ENCODE measurements at regions not wholly inside any gene's neighbourhood (a gene's known extent, or its start where the extent isn't known, plus 50 kb on each side); places are given as distances from the start of the nearest gene placed in this dataset.

- no peak for TF ChIP-seq EZH2phosphoT487 (IDR thresholded peaks at IDR 0.05; ENCODE audit: low read depth, severe bottlenecking, unreplicated experiment)
- no peak for TF ChIP-seq EZH2 (IDR thresholded peaks at IDR 0.05; ENCODE audit: borderline replicate concordance)
- no peak for DNase-seq (ENCODE audit: low spot score)
Measured at GRCh38 chr13:59495936-59496512, 667.7 kb downstream of the DIAPH3 start.

GRCh38 chr13:59497621-59498247 is 666.0 kb downstream of the DIAPH3 start:
- no peak for TF ChIP-seq EZH2 (IDR thresholded peaks at IDR 0.05; ENCODE audit: borderline replicate concordance)
- no peak for TF ChIP-seq EZH2phosphoT487 (IDR thresholded peaks at IDR 0.05; ENCODE audit: low read depth, severe bottlenecking, unreplicated experiment)
- no peak for TF ChIP-seq CTCF (IDR thresholded peaks at IDR 0.05; ENCODE audit: poor library complexity)
- no peaks in the 10 kb centered on the region for H4K20me1 ChIP-seq (ENCODE audit: insufficient read depth, poor library complexity, severe bottlenecking)
- WGBS (ENCODE audit: low lambda C conversion rate, missing lambda C conversion rate): 80% methylated on average over 4 of the region's 4 CpGs
- H3K27ac ChIP-seq: no peak overlapping the region
- no peaks in the 10 kb centered on the region for H3K36me3 ChIP-seq (replicated peaks; ENCODE audit: insufficient read depth, low read depth)
- H3K27me3 ChIP-seq: no peaks in the 10 kb centered on the region
- H3K79me2 ChIP-seq: no peaks in the 10 kb centered on the region
- no peaks in the 10 kb centered on the region for H3K4me1 ChIP-seq (ENCODE audit: insufficient read depth)
- no peak for DNase-seq (ENCODE audit: low spot score)
- no peak overlapping the region for H2AFZ ChIP-seq
- no peaks in the 10 kb centered on the region for H3K9me3 ChIP-seq (ENCODE audit: low read depth)
- no peak overlapping the region for H3K4me2 ChIP-seq
- H3K9me2 ChIP-seq (replicated peaks; ENCODE audit: insufficient read depth): no peaks in the 10 kb centered on the region
- no peak overlapping the region for H3K4me3 ChIP-seq

More at GRCh38 chr13:59495936-59496512, 667.7 kb downstream of the DIAPH3 start:
- Histone ChIP-seq H3K27me3 (no peaks in the 10 kb centered on the region), H3K4me3 (no peak overlapping the region), H3K4me2 (no peak overlapping the region), H3K79me2 (no peaks in the 10 kb centered on the region), H3K27ac (no peak overlapping the region), H2AFZ (no peak overlapping the region), H3K36me3 (replicated peaks; ENCODE audit: insufficient read depth, low read depth) (no peaks in the 10 kb centered on the region), H4K20me1 (ENCODE audit: insufficient read depth, poor library complexity, severe bottlenecking) (no peaks in the 10 kb centered on the region), H3K9me2 (replicated peaks; ENCODE audit: insufficient read depth) (no peaks in the 10 kb centered on the region), H3K9me3 (ENCODE audit: low read depth) (no peaks in the 10 kb centered on the region), H3K4me1 (ENCODE audit: insufficient read depth) (no peaks in the 10 kb centered on the region)
- WGBS (ENCODE audit: low lambda C conversion rate, missing lambda C conversion rate): 65% methylated on average over 7 of the region's 7 CpGs

- Histone ChIP-seq H3K27ac (no peak overlapping the region), H3K79me2 (no peaks in the 10 kb centered on the region), H4K20me1 (ENCODE audit: insufficient read depth, poor library complexity, severe bottlenecking) (no peaks in the 10 kb centered on the region), H3K36me3 (replicated peaks; ENCODE audit: insufficient read depth, low read depth) (no peaks in the 10 kb centered on the region), H3K4me1 (ENCODE audit: insufficient read depth) (no peaks in the 10 kb centered on the region), H3K9me3 (ENCODE audit: low read depth) (no peaks in the 10 kb centered on the region), H3K27me3 (no peaks in the 10 kb centered on the region), H2AFZ (no peak overlapping the region), H3K9me2 (replicated peaks; ENCODE audit: insufficient read depth) (no peaks in the 10 kb centered on the region), H3K4me3 (no peak overlapping the region), H3K4me2 (no peak overlapping the region)
- TF ChIP-seq EZH2 (IDR thresholded peaks at IDR 0.05; ENCODE audit: borderline replicate concordance): no peak
- no peak for TF ChIP-seq CTCF (IDR thresholded peaks at IDR 0.05; ENCODE audit: poor library complexity)
- no peak for TF ChIP-seq EZH2phosphoT487 (IDR thresholded peaks at IDR 0.05; ENCODE audit: low read depth, severe bottlenecking, unreplicated experiment)
- WGBS (ENCODE audit: low lambda C conversion rate, missing lambda C conversion rate): 95% methylated on average over 4 of the region's 4 CpGs
- no peak for DNase-seq (ENCODE audit: low spot score)
Measured at GRCh38 chr13:59501004-59501403, 662.7 kb downstream of the DIAPH3 start.

- H3K9me2 ChIP-seq (replicated peaks; ENCODE audit: insufficient read depth): no peaks in the 10 kb centered on the region
- H3K4me2 ChIP-seq: no peak overlapping the region
- H3K9me3 ChIP-seq (ENCODE audit: low read depth): no peaks in the 10 kb centered on the region
- H4K20me1 ChIP-seq (ENCODE audit: insufficient read depth, poor library complexity, severe bottlenecking): no peaks in the 10 kb centered on the region
- H3K27me3 ChIP-seq: no peaks in the 10 kb centered on the region
- H2AFZ ChIP-seq: no peak overlapping the region
- no peaks in the 10 kb centered on the region for H3K4me1 ChIP-seq (ENCODE audit: insufficient read depth)
- no peak overlapping the region for H3K27ac ChIP-seq
- H3K79me2 ChIP-seq: no peaks in the 10 kb centered on the region
- no peak for DNase-seq (ENCODE audit: low spot score)
- WGBS (ENCODE audit: low lambda C conversion rate, missing lambda C conversion rate): 80% methylated on average over 5 of the region's 5 CpGs
- no peak overlapping the region for H3K4me3 ChIP-seq
- TF ChIP-seq EZH2 (IDR thresholded peaks at IDR 0.05; ENCODE audit: borderline replicate concordance): no peak
- no peak for TF ChIP-seq CTCF (IDR thresholded peaks at IDR 0.05; ENCODE audit: poor library complexity)
- TF ChIP-seq EZH2phosphoT487 (IDR thresholded peaks at IDR 0.05; ENCODE audit: low read depth, severe bottlenecking, unreplicated experiment): no peak
- no peaks in the 10 kb centered on the region for H3K36me3 ChIP-seq (replicated peaks; ENCODE audit: insufficient read depth, low read depth)
Measured at GRCh38 chr13:59504407-59504806, 659.3 kb downstream of the DIAPH3 start.

All from hepatocyte (in vitro differentiated cells).